ENCODE measurements at regions not wholly inside any gene's neighbourhood (a gene's known extent, or its start where the extent isn't known, plus 50 kb on each side); places are given as distances from the start of the nearest gene placed in this dataset.
"Not testable (repeated sequence)": the region's sequence is repeated elsewhere in the genome, so short reads cannot be mapped to it uniquely, and the experiment has no call there.

DNA sequence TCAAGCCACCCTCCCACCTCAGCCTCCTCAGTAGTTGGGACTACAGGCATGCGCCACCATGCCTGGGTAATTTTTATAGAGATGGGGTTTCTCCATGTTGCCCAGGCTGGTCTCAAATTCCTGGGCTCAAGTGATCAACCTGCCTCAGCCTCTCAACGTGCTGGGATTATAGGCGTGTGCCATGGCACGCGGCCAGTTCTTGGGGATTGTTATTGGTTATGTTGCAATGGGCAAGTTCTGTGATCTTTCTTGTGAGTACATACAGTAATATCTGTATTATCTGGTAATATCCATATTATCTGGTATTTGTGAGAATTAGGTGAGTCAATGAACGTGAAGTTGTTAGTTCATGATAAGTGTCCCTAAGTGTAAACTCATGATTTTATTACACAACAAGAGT, 90.3 kb upstream of the TBL1X start:
- Histone ChIP-seq H3K4me1 (no peaks in the 10 kb centered on the region), H3K27me3 (no peaks in the 10 kb centered on the region), H3K27ac (no peak overlapping the region), H3K9me3 (no peaks in the 10 kb centered on the region), H3K4me3 (no peak overlapping the region), H3K36me3 (no peaks in the 10 kb centered on the region)
- 68 to 81% methylated on average over 6 of the region's 6 CpGs for WGBS, 2 donors
- TF ChIP-seq EP300 (IDR thresholded peaks at IDR 0.05) = no peak
- TF ChIP-seq, protein P1, sequence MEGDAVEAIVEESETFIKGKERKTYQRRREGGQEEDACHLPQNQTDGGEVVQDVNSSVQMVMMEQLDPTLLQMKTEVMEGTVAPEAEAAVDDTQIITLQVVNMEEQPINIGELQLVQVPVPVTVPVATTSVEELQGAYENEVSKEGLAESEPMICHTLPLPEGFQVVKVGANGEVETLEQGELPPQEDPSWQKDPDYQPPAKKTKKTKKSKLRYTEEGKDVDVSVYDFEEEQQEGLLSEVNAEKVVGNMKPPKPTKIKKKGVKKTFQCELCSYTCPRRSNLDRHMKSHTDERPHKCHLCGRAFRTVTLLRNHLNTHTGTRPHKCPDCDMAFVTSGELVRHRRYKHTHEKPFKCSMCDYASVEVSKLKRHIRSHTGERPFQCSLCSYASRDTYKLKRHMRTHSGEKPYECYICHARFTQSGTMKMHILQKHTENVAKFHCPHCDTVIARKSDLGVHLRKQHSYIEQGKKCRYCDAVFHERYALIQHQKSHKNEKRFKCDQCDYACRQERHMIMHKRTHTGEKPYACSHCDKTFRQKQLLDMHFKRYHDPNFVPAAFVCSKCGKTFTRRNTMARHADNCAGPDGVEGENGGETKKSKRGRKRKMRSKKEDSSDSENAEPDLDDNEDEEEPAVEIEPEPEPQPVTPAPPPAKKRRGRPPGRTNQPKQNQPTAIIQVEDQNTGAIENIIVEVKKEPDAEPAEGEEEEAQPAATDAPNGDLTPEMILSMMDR (IDR thresholded peaks at IDR 0.05) = no peak
- DNase-seq (ENCODE audit: low spot score in 2 of 2) = no peak

DNA sequence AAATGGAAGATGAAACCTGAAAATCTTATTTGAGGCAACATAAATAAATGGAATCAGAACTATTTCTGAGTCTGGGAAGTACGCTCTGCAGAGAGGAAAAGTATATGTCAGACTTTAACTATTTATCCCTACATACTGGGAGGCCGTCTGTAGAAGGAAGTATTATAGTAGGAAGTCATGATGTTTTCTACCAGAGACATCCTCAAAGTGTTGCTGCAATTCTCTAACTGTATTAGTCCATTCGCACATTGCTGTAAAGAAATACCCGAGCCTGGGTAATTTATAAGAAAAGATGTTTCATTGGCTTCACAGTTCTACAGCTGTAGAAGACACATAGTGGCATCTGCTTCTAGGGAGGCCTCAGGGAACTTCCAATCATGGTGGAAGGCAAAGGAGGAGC, 88.7 kb upstream of the TBL1X start:
- Histone ChIP-seq H3K9me3 (no peaks in the 10 kb centered on the region), H3K36me3 (no peaks in the 10 kb centered on the region), H3K27me3 (no peaks in the 10 kb centered on the region), H3K4me3 (no peak overlapping the region), H3K4me1 (no peaks in the 10 kb centered on the region), H3K27ac (no peak overlapping the region)
- DNase-seq (ENCODE audit: low spot score in 2 of 2) = no peak
- 83 to 84% methylated on average over 4 of the region's 4 CpGs for WGBS, 2 donors
- TF ChIP-seq, protein P1 (IDR thresholded peaks at IDR 0.05) = no peak
- no peak for TF ChIP-seq POLR2A (IDR thresholded peaks at IDR 0.05)
- no peak for TF ChIP-seq EP300 (IDR thresholded peaks at IDR 0.05)

DNA sequence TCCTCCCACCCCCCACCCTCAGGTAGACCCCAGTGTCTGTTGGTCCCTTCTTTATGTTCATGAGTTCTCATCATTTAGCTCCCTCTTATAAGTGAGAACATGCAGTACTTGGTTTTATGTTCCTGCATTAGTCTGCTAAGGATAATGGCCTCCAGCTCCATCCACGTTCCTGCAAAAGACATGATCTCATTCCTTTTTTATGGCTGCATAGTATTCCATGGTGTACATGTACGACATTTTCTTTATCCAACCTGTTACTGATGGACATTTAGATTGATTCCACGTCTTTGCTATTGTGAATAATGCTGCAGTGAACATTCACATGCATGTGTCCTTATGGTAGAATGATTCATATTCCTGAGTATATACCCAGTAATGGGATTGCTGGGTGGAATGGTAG, 87.6 kb upstream of the TBL1X start:
- WGBS, 2 donors = 91 to 95% methylated on average over 3 of the region's 3 CpGs
- H3K9me3 ChIP-seq; H3K4me1 ChIP-seq; H3K36me3 ChIP-seq; DNase-seq (ENCODE audit: low spot score in 2 of 2); H3K27me3 ChIP-seq; H3K27ac ChIP-seq; H3K4me3 ChIP-seq: not testable (repeated sequence)

DNA sequence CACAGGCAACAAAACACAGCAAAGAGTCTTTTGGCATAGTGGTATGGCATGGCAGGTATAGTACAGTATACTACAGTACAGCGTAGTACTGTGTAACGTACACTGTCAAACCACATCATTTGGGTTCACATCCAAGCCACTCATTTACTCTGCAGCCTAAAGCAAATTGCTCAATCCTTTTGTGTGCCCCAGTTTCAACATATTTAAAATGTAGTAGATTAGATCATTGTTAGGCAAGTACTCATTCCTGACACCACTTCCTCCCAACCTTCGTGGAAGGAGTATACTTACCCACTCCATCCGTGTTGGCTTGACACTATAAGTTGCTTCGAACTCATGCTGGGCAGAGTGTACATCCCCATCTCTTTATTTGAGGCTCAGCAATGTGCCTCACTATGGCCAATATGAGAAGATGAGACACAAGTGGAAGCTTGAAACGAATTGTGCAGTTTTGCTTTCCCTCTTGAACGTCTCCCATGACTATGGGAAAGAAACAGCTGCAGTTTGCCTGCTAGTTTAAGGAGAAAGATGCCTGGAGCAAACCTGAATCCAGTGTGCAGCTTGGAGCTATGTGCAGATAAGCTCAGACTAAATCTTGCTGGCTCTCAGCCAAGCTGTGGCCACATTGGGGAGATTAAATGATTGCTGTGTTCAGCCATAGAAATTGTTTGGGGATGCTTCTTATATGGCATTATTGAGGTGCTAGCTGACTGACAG, 85.7 kb upstream of the TBL1X start:
- no peaks in the 10 kb centered on the region for H3K4me1 ChIP-seq
- WGBS, 2 donors = 71 to 94% methylated on average over 7 of the region's 7 CpGs

DNA sequence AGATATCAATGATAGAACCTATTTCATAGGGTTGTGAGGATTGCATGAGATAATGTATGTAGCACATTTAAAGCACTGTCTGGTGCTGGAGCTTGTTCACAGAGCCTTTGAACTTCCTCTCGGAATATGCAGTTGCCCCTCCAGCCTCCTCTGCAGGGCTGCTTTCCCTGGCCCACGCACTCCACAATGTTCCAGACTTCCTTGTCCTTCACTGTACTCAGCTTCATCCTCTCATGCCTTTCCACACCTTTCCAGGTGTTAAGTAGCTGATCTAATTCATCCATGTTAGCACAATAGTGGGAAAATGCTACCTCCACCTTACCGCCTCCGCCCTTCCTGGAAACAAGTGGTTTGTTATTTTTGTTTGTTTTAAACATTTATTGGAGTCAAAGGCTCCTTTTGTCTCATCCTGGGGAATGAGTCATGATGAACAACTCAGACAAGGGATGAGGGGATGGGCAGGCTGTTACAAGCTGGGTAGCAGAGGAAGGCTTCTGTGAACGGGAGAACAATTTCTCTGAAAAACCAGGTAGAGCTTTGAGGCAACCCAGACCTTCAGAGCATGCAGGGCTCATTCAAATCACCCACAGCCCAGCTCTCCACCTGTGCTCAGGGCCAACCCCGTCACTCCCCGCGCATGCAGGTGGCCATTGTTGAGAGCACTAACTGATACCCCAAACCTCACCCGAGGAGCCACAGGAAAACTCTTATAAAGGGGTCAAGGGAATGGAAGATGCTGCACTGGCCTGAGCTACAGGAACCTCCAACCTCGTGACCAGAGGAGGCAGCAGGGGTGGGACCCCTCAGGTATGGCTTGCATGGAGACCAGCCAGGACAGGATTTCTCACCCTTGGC, 84.9 kb upstream of the TBL1X start:
- no peaks in the 10 kb centered on the region for H3K36me3 ChIP-seq
- H3K4me3 ChIP-seq = no peak overlapping the region
- no peak overlapping the region for H3K27ac ChIP-seq
- H3K27me3 ChIP-seq = no peaks in the 10 kb centered on the region
- no peaks in the 10 kb centered on the region for H3K4me1 ChIP-seq
- TF ChIP-seq, protein P1 (IDR thresholded peaks at IDR 0.05) = no peak
- TF ChIP-seq POLR2A (IDR thresholded peaks at IDR 0.05) = no peak
- TF ChIP-seq EP300 (IDR thresholded peaks at IDR 0.05) = no peak
- WGBS, 2 donors = 62 to 73% methylated on average over 5 to 10 of the region's 10 CpGs
- DNase-seq (ENCODE audit: low spot score in 2 of 2) = no peak
- H3K9me3 ChIP-seq = no peaks in the 10 kb centered on the region

More for the DNA sequence above, 85.7 kb upstream of the TBL1X start:
- Histone ChIP-seq H3K9me3 (no peaks in the 10 kb centered on the region), H3K36me3 (no peaks in the 10 kb centered on the region), H3K27me3 (no peaks in the 10 kb centered on the region), H3K4me3 (no peak overlapping the region), H3K27ac (no peak overlapping the region)
- no peak for DNase-seq (ENCODE audit: low spot score in 2 of 2)
- TF ChIP-seq, protein P1 (IDR thresholded peaks at IDR 0.05) = no peak
- TF ChIP-seq EP300 (IDR thresholded peaks at IDR 0.05) (no peak), POLR2A (IDR thresholded peaks at IDR 0.05) (no peak)
